GM19455 (cell line): ENCODE measurements at regions not wholly inside any gene's neighbourhood (a gene's known extent, or its start where the extent isn't known, plus 50 kb on each side); places are given as distances from the start of the nearest gene placed in this dataset.

ENCODE experiments used
- ATAC-seq: cut with Tn5 transposase; IDR thresholded peaks from one replicate; pipeline ENCODE4 v1.9.1; 2021; ENCODE audit not compliant: unreplicated experiment

DNA sequence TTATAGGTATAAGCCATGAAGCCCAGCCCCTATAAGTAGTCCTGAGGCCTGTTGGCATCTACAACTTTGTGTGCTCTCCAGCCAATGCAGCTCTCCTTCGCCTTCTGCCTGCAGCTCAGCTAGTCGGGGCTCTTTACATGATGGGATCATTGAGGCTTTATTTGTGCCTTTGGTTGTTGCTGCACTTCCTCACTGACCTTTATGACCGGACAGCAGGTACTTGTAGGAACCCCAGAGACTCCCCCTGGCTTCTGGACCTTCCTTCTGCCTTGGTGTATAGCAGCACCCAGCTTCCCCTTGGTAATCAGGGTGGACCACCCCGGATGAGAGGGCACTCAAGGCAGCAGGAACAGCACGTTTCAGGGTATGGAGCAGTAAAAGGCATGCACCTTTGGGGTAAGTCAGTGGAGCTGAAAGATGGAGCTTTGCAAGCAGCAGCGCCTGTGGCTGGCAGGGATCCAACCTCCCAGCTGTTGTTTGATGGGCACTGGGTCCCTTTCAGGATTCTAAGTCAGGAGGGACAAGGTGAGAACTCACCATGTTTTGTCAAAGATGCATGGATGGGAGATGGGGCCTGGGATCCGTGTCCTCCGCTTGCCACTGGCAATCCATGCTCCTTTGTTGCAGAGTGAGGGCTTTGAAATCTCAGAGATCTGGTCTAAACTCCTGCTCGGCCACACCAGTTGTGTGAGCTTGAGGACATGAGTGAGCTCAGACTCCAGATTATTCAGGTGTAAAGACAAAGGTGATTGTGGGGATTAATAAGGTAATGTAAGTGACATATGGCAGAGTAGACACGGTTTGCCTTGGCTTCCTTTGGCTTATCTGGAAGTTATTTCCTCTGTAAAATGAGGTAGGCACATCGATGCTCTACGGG is 65.1 kb upstream of the KLF13 start:
- ATAC-seq: no peak

DNA sequence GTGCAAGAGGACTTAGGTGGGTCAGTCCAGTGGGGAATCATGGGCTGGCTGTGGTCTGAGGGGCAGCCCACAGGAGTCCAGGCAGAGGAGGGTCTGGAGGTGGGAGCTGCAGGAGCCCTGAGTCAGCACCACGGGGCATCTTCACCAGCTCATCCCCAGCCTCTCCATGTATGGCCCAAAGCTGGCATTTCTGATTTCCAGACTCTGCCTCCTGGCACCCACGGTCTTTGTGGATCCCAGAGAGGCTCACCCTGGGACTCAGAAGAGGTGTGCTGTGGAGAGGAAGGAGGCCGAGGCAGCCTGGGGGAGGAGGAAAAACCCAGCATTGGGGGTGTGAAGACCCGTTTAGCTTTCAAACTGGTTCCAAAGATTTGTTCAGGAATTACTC is 64.5 kb upstream of the KLF13 start:
- ATAC-seq: no peak

DNA sequence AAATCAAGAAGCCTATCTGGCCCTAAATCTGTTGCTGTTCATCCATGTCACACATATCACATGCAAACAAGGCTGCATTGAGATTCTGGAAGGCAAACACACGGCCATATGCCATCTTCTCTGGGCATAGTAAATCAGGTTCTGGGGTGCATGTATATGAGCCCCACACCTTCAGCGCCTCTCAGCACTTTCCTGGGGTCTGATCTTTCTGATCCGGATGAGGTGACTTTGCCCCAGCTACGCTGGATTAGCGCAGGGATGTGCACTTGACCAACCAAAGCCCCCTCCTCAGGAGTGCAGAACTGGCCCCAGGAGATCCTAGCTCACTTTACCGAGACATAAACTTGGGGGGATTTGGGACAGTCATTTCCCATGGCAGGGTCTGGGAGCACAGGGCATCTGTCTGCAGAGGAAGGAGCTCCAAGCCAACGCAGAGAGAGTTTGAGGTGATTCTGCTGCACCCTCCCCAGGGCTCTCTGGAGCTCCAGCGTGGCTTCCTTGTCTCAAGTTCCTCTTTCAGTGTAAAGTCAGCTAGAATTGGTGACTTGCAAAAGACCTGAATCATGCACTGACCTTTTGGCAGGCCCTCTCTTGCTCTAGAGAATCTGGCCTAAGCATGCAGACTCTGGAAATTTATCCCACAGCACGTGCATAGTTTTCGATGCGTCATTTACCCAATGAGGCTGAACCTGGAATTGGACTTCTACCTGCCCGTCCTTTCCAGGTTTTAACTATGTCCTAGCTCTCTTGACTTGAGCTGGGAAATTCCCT is 63.5 kb upstream of the KLF13 start:
- no peak for ATAC-seq

DNA sequence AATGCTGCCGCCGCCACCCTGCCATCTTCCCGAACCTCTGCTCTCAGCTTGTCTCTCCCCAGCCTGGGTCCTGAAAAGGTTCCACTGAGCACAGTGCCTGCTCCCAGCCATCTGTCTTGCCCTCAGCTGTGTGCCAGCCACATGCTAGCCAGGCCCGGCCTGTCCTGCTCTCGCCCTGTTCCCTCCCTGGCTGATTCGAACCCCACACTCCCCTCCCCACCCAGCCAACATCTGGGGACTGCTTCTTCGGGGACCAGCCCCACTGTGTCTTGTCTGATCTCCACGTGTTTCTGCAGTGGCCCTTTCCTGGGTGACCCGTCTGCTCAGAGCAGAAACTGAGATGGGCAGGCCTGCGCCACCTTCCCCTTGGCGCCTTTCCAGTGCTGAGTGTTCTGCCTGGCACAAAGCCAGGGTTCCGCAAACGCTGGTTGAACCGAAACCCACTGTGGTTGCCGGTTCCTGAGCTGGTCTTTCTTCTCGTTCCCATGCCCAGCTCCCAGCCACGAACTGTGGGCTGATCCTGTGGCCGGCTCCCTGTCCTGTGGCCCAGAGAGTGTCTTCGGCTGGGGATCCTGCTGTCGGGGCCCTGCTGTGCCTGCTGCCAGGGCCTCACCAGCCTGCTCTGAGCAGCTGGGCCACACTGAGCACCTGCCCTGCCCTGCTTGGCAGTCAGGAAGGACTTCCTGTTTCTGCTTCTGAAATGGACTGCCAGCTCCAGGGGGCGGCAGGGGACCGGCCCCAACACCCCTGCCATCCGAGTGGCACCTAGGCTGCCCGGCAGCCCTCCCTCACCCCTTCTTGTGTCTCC is 62.7 kb upstream of the KLF13 start:
- no peak for ATAC-seq

DNA sequence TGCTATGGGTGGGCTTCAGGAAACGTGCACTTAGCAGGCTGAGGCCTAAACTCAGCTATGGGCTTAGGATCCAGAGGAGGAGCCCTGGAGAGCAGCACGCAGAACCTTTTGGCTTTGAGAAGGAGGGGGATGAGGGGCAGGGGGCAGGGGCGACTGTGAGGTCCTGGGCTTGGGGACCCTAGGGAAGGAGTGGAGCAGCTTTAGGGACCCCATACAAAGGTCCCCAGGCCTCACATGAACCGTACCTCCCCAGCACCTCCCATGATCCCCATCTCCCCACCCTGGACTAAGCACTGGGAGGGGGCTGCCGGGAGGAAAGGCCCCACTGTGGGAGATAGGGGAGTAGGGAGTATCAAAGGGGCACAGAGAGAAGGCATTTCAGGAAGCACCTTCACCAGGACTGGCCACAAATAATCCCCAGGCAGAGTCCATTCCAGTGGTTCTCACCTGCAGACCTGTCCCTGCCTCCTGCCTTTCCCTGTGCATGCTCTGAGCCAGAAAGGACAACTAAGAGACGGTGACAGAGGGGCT is 62.0 kb upstream of the KLF13 start:
- ATAC-seq: no peak

DNA sequence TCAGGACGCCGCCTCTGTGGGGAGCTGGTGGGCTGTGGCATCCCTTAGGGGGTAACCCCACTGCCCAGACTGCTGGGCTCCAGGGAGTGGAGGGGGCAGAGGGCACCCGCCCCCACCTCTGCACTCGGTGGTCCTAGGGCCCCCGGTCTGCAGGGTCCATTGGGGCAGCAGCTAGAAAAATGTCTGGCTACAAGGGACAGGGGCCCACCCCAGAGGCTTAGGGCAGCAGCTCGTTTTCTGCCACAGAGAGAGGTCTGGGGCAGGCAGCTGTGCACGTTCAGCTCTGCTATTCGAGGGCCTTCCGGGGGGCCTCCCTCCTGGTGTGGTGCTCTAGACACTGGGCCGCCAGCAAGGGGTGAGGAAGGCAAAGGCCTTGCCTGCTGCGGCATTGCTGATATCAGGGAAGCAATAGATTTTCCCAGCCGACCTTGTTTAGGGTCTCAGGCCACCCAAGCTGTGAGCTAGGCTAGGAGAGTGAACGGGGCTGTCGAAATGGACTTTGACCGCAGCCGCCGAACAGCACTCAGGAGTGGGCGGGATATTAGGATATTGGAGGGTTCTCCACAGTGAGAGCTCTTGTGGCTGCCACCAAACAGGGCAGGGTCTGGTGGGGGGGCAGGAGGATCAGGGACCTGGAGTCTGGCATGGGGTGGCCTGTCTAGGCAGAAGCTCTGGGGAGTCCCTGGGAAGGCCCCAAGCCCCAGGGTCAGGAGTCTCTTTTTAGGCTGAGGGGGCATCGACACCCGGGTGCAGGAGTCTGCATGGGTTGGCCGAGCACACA is 61.4 kb upstream of the KLF13 start:
- no peak for ATAC-seq

DNA sequence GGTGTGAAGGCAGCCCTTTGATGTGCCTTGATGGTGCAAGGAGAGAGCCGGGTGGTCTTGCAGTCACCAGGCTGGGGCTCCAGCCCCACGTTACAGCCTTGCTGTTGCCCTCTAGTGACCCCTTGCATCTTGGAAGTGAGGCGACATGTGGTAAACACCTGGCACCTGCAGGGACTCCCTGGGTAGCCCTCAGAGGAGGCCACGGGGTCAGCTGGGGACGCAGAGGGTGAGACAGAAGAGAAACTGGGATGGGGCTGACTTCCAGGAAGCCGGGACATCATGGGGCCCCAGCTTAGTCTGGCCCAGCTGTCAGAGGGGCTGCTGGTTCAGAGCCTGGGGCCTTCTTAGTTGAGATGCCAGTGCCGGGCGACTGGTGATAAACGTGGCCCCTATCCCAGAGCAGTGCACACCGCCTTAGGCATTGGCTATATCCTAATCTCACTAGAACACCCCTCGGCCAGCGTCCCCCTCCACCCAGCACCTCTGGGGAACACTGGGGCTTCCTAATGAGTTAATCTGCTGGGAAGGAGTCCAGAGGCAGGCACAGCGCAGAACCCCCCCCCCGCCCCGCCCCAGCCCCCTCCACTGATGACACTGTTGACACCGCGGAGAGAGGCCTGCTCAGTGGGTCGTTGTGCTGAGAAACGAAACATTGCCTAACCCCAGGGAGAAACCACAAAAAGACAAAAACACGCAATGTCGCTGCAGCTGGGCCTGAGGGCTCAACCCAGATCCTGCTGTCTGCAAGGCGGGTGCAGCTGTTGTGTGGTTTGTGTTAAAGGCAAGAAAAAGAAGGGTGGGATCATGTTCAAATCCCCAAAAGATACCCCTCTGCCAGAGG is 60.5 kb upstream of the KLF13 start:
- ATAC-seq: peak; percentile 56

DNA sequence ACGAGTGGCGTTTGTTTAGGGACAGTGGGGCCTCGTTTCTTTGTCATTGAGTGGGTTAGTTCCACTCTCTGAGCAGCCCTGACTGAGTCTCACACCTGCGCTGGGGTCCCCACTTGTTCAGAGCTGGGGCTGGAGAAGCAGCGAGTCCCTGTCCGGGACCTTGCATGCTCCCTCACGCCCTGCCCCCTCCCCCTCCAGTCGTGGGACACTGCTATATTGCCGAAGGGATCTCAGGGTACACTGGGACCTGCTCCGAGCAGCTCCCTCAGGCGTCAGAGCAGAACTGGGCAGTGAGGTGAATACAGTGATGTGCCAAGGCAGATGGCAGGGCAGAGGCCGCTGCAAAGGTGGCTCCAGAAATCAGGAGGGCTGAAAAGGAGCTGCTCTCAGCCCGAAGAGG is 59.9 kb upstream of the KLF13 start:
- peak; percentile 28 for ATAC-seq

DNA sequence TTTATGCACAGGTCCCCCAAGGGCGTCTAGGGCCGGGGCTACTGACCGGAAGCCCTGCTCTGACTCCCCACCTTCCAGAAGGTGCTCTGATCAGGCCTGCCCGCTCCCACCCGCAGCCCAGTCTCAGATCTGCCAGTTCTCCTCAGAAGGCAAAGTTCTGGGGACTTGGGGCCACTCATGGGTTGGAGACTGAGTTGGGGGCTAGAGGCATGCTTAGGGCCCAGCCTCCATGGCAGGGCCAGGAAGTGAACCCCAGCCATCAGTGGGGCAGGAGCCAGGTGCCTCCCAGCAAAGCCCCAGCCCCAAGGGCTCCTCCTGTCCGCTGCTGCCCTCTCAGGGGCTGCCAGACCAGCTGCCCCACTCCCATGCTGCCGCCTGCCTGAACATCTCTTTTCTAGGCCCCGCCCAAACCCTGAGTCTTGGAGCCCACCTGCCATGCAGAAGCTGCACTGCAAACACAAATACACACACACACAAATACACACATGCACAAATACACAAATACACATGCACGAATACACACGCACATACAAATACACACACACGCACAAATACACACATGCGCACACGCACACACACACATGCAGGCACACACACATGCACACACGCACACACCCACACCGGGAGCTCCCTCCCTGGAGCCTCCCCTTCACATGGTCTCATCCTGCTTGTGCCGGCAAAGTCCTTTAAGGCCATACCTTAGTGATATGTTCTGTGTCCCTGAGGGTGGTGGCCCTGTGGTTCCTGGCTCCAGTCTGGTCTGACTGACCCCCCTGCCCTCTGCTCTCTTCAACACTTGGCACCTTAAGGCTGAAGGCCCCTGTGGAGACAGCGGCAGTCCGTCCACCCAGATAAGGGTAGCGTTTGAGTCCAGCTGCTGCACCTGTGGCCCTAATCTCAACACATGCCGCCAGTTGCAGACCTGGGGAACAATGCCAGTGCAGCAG is 59.2 kb upstream of the KLF13 start:
- ATAC-seq: no peak

DNA sequence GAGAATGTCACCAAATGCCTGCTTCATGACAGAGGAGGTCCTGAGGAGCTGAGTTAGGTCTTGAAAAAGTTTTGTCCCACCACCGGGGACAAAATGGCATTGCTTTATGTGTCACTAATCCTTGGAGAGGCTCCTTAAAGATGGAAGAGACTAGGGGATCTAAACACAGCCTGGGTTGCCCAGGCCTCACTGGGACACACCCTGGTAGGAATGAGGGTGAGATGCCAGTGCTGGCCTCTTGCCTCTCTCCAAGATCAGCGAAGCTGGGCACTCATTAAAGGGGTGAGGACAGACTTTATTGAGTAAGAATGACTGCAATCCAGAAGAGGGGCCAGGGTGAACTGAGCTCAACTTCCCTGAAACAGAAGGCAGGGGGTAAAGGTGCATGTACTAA is 58.5 kb upstream of the KLF13 start:
- ATAC-seq: no peak

DNA sequence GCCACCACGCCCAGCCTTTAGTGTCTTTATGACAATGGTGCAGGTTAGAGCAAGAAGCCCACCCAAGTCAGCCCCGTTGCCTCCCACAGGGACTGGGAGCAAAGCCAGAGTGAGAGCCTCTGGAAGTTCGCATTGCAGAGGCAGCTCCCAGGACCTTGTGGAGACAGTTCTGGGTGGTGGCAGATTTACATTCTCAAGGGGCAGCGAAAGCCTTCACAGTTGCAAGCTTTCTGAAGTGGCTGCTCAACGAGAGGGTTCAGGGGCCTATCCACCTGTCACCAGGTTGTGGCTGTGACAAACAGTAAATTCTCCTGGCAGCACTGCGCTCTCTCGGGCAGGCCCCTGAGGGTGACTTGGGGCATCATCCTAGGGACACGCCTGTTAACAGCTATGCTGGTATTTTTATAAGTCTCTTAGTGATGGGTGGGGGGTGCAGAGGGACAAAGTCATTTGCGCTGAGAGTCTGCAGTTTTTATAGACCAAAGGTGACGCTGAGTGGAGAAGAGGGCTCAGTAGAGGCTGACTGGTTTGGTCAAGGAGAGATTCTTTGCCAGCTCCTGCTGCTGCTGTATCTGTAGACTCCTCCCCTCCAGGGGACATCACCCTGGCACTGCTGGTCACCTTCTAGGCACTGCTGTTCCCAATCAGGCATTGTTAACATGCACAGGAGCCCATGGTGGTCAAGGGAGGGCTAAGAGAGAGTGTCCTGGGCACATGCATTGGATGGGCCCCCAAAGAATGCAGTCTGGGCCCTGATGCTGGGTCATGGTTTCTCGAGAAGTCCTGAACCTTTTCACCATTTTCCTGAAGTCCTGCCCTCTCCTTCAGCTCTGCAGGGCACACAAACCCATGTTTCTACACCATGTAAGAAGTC is 57.5 kb upstream of the KLF13 start:
- ATAC-seq: no peak

DNA sequence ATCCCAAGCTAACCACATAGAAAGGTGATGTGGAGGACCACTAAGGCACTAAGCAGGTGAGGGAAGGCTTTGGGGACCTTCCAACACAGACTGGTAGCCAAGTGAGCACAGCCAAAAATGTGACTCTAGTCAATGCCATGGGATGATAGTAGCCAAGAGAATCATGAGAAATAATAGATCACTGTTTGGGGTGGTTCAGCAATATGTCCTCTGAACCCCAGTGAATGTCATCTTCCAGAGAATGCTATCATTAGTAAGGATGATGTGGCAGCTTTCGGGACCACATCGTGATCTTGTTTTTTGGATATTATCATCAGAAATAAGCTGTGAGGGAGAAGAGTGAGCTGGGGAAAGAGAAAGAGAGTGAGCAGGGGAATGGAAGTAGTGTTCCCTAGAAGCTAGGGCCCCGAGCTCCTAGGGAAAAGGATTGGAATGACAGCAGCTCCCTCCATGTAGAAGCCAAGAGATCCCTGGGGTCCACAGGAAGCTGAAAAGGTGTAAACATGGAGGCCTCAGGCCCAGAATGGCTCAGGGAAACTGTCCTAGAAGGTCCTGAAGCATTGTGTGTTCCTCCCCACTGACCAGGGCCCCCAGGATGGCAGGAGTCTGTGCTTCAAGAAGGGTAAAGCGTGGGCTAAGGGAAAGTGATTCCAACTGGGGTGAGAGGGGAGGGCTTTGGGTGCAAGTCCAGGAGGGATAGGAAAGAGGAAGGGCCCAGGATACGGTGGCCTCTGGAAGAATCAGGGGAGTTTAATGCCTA is 56.6 kb upstream of the KLF13 start:
- ATAC-seq: no peak

DNA sequence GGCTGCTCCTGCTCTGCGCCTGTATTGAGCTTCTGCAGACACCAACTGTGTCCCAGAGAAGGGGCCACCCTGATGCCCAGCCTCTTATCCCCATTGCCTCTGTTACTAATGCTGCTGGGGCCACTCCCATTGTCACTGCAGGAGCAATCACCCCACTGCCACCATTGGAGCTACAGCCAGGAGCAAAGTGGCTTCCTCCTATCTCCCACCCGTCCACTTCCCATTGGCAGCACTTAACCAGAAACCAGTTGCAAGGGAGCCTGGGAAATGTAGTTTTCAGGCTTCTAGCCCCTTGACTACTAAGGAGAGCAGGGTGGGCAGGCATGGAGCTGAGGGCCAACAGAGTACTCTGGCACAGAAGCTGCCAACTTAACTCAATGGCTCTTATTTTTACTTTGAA is 55.9 kb upstream of the KLF13 start:
- no peak for ATAC-seq

DNA sequence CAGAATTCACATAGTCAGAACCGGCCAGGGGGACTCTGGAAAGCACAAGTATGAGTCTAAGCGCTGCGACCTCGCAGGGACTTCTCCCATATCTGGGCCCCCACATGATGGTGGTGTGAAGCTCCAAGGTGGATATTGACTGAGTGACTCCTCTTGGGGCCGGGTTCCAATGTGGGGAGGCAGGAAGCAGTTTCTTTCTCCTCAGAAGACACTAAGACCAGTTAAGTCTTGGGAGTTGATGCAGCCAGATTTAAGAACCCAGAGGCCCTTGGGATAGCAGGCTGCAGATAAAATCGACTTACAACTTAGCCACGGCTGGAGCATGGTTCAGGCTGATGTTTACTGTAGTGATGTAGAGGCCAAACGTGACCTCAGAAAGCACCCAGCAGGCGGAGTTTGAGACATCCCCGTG is 55.4 kb upstream of the KLF13 start:
- no peak for ATAC-seq

DNA sequence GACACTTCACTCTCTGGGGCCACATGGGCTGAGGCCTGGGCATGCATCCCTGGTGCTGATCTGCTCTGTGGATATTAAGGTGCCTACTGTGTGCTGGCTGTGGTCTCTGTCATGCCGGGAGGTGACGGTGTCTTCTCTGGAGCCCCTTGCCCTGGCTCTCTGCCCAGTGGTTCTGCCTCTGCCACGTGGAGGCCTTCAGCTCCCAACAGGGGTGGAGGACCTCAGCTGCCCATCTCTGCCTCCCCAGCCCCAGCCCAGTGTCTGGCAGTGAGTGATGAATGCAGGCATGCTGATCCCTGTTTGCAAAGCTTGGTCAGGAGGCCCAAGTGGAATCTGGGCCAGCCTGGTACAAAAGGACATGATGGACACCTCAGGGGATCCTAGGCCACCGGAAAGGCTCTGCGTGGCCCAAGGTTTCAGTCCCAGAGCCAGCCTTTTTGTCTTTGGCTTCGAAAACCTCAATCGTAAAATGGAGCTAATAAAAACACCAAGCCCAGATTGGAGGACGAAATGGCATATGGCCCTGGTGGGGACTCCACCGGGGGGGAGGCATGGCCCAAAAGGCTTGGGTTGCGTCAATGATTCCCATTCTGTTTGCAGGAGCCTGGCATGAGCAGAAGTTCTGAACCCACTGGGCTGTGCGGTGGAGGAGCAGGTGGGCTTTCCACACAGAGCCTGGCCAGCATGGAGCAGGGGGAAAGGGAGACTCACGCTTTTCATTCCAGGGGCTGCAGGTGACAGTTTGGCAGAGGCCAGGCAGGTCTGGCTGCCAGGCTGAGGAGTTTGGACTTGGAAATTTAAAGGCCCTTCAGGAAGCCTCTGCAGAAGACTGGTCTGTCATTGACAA is 54.7 kb upstream of the KLF13 start:
- no peak for ATAC-seq
